GM18867 (cell line): ENCODE measurements at regions not wholly inside any gene's neighbourhood (a gene's known extent, or its start where the extent isn't known, plus 50 kb on each side); places are given as distances from the start of the nearest gene placed in this dataset.

Experiments used
- ATAC-seq: cut with Tn5 transposase; IDR thresholded peaks from one replicate; pipeline ENCODE4 v1.9.1; 2021; ENCODE audit warnings: mild to moderate bottlenecking, moderate library complexity; ENCODE audit not compliant: unreplicated experiment

DNA sequence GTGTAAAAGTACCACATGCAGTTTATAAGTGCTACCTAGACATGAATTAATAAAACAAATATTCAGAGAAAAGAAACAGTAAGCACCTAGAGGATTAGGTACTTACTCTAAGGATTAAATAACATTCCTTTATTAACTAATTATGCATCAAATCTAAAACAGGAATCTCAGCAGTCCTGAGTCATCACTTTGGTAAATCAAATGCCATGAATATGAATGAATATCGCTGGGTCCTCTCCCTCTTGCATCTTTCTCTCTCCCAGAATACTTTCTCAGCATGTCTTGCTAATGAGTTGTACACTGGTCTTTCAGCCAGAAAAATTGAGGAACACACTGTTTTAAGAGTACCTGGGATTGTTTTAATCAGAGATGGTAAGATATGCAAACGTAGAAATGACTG, 225.5 kb upstream of the NFE2L3 start:
- ATAC-seq: no peak

DNA sequence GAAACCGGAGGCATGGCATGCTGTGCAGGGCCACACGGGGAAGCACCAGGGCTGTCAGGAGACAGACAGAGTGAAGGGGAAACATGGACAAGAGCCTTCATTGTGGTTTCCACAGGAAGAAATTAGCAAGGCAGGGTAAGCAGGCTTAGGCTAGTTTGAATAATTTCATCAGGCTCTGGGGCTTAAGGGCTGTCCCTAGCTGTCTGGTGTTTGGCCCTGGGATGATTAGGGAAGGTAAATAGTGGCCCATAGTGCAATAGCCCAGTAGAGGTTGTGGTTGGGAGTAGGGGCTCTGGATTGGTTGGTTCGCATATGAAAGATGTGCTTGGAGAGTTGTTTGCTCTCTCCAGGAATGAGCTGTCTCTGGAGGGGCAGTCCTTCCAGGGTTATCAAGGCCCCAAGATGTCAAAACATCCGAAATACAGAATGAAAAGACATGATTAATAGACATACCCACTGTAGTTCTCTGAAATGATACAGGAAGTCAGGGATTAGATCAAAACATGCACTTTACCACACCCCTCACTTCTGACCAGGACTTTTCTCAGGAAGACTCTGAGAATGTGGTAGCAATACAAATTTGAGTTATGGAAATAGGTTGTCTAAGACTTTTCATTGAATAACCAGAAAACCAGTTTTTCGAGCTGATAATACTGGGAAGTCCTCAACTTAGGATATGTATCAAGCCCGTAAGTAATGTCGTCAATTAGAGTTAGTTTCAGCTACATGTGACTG, 224.9 kb upstream of the NFE2L3 start:
- ATAC-seq: no peak

DNA sequence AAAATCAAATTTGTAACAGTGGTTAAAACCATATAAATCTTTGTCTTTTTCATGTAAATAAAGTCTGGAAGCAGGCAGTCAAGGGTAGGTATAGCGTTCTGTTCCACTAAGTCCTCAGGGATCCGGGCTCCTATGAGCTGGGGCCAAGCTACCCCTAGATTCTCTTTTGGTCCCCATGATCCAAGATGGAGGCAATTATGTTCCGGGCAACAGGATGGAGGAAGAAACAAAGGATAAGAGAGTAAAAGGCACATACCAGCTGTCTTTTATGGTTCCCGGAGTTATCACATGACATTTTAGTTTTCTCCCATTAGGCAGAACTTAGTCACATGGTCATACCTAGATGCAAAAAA, 224.4 kb upstream of the NFE2L3 start:
- ATAC-seq: no peak

DNA sequence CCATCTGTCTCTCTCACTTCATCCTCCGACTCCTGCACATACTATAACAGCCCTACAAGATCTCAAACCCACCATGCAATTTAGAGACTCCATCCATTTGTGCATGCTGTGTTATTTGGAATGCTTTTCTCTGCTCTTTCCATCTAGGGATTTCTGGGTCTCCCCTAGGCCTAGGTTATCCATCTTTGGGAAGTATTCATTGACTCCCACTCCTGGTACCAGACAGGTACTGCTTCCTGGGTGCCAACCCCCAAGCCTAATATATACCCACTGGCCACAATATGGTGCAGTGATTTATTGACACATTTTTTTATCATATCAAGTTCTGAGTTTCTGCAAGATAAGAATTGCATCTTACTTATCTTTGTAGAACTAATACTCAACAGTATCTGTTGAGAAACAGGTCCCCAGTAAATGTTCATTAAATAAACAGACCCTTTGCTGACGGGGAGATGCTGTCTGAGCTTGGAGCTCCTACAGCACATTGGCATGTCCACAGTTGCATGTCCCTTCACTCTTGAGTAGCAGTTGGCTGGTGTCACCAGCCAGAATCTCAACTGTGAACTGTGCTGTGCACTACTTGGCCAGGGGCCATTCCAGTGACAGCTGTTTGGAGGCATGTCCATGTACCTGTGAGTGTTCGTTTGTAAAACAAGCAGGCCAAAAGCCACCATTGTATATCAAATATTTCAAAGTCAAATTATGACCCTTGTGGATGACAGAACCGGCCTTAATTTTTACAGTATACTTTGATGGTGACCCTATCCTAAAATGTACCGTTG, 223.3 kb upstream of the NFE2L3 start:
- no peak for ATAC-seq

DNA sequence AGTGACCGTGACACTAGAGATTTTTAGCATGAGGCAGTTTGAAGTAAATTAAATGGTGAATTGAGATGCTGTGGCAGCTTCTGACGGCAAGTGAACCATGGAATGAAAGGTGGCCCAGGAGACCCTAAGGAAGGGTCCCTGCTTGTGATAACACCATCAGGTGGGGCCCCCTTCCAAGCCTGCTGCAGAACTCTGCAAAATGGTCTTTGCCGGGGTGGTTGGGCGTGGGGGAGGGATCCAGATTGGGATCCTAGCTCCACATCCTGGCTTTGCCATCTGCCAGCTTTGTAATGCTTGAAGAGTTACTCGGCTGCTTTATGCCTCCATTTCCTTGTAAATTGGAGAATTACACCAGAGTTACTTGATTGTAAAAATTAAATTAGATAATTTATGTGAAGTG, 222.6 kb upstream of the NFE2L3 start:
- no peak for ATAC-seq

DNA sequence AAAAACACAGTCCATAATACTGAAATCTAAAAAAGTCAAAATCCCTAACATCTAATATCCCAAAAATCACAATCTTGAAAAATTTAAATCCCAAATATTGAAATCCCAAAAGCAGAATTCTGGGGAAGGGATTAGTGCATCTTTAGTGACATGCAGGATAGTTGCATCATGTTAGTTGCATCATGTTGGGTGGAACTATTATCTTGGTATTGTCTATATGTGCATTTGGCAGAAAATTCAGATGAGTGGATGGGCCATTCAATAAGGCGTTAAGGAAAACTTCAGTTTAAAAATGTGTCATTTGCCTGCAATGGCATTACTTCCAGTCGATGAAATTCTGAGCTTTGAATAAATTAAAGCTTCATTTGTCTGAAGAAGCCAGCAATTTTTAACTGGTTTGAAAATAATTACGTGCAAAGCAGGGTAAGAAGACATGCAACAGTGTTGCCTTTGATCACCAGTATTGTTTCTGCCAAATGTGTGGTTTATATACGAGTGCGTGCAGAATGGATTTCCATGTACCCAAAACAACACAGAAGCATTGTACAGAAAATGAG, 221.4 kb upstream of the NFE2L3 start:
- no peak for ATAC-seq

DNA sequence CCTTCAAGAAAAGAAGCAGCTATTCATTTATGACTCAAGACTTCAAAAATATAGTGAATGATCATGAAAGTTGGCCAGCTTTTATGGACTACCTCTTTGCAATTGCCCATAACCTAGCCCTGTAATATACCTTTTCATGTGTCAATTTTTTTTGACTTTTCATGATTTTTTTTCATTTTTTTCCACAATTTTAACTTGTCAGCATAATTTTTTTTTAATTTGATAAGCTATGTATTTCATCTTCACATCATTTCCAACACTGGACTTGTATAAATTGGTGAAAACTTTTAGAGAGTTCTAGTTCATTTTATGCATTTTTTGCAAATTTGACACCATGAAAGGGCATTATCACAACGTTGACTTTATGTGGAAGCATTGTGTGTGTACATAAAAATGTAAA, 220.8 kb upstream of the NFE2L3 start:
- no peak for ATAC-seq

DNA sequence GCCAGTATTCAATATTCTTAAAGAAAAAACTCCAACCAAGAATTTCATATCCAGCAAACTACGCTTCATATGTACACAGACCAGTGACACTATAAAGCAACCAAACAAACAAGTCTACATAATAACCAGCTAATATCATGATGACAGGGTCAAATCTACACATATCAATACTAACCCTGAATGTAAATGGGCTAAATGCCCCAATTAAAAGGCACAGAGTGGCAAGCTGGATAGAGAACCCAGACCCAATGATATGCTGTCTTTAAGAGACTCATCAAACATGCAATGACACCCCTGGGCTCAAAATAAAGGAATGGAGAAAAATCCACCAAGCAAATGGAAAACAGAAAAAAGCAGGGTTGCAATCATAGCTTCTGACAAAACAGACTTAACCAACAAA, 218.1 kb upstream of the NFE2L3 start:
- ATAC-seq: no peak

DNA sequence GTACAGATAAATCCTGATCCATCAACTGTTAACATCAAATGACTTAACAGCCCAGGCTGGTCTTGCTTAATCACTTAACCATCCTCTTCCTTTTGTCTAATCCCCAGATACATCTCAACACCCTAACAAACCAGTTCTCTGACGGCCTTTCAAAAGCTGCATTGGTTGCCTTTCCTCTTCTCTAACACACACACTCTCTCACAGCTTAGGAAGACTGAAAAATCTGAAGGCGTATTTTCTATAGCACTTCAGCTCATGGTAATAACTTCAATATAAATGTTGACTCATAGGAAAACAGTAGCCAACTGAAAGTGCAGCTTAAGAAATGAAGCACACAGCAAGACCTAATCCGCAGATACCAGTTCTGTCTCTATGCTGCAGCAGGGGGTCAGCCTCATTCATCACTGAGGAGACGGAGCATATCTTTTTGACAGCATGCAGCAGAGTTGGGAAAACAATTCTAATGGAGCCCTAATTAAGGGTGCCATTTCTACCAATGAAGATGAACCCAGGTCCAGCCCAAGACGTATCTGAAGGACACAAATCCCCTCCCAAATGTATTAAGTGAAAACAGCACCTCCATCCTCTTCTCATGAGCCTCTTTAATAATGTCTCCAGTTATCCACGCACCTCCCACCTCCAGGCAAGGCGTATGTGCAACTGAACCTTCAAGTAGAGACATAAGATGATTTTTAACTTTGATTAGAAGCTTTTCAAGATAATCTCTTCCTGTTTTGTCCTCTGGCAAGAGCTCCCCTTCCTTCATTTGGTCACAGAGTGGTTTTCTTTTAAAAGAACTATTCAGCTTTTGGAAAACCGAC, 211.7 kb upstream of the NFE2L3 start:
- peak; percentile 30 for ATAC-seq

DNA sequence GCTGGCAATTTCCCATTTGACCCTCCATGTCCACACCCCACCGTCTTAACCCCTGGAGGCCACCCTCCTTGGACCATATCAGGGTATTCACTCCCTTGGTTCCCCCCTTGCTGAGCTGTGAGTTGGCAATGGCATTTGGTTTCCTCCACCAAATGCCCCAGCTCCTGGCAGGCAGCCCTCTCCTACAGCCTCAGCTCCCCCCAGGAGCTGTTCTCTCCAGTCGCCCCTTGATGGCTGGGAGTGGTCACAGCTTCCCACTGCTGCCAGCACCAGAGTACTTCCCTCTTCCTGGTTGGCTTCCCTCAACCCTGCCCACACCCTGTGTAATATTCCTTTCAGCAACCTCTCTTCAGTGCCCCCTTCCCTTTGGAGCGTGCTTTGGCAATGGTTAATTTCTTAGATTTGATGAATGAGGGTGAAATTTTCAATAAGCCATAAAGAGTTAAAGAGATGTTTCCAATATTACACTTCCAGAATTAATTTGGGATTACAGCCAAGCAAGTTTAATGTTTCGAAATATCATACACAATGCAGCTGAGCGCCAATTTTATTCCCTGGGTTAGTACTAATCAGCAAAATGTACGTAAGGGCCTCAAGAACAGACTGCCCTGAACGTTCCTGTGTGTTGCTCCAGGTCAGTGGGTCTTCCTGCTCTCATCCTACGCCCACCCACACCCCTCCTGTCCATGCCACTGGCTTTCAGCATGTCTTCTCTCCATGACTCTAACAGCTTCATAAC, 207.1 kb upstream of the NFE2L3 start:
- no peak for ATAC-seq

DNA sequence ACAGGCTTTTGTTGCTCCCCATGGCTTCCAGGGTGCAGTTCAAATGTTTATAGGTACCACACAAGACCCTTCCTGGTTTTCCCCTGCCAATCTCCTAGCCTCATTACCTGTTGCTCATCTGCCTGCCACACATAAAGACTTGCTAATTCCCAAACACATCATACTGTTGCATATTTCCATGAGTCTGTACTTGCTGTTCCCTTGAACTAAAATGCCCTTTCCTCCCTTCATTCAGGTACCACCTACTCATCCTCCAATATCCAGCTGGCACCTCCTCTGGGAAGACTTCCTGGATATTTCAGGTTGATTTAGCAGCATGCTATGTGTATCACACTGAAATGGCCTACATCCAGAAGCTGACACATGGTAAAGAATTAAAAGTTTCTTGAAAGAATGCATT, 206.4 kb upstream of the NFE2L3 start:
- ATAC-seq: no peak

DNA sequence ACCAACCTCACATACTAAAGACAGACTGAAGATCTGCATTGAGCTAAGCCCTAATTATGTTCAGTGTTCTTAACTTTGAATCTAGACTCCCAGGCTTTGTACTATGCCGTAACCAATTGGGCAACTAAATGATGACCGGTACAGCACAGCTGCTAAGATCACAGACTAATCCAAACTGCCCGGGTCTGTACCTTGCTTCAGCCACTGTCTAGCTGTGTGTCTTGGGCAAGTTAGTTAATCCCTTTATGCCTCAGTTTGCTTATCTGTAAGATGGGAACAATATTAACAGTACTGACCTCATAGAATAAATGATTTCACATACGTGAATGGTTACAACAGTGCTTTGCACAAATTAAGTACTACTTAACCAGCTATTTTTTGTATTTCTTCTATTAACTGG, 205.8 kb upstream of the NFE2L3 start:
- no peak for ATAC-seq

DNA sequence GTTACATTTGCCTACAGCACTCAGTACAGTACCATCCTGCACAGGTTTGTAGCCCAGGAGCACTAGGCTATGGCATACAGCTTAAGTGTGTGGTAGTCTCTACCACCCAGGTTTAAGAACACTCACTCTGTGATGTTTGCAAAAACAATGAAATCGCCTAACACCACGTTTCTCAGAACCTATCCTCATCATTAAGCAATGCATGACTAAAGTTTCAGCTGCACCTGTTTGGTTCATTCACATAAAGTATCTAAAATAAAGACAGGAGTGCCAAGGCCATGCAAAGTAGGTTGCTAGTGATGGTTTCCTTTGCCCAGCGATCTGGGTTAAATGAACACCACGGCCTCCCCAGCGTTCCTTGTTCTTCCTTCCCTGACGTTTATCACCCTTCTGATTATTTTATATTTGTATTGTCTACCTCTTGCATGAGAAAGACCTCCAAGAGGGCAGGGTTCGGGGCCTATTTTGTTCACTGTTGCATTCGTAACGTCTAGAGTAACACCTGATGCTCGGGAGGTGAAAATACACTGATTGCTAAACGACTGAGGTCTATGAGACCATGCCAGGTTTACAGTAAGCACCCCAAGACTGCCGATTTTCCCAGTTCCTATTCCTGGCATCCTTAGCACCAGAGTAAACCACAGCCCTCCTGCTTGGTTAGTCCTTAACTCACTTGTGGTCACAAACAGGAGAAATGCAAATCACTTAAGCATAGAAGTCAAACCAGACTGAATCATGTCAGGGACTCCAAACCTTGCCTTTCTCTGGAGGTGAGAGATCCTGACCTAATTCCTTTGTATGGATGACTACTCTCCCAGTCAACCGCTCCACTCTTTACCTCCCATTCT, 204.1 kb upstream of the NFE2L3 start:
- ATAC-seq: peak; percentile 24

DNA sequence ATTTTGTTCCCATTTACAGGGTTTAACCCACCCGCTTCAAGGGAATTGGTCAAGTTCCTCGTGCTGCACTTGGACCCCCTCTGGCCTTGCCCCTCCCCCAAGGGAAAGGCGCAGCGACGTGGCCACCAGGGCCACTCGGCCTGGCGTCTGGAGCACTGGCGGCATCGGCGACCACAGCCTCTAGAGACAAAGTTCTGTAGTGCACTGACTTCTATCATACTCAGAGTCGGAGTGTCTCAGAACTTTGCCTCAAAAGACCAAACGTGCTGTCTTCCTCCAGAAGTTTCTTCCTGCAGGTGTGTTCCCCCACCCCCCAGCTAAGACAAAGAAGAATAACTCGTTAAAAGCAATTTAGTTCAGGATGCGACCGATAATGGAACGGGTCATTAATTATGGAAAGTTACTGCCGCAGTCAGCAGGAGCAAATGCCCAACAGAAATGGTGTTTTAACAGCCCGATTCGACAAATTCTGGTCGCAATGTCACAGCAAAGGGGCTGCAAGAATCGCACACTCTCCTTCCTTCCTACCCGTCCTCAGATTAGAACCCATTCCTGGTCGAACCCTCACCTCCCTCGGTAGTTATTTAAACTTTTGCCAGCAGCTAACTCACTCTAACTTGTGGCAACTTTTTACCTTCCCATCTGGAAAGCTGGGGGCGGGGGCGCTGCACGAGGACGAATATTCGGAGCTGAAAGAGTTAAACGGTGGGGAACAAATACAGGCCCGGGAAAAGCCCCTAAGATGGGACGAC, 202.1 kb upstream of the NFE2L3 start:
- ATAC-seq: peak; percentile 28

DNA sequence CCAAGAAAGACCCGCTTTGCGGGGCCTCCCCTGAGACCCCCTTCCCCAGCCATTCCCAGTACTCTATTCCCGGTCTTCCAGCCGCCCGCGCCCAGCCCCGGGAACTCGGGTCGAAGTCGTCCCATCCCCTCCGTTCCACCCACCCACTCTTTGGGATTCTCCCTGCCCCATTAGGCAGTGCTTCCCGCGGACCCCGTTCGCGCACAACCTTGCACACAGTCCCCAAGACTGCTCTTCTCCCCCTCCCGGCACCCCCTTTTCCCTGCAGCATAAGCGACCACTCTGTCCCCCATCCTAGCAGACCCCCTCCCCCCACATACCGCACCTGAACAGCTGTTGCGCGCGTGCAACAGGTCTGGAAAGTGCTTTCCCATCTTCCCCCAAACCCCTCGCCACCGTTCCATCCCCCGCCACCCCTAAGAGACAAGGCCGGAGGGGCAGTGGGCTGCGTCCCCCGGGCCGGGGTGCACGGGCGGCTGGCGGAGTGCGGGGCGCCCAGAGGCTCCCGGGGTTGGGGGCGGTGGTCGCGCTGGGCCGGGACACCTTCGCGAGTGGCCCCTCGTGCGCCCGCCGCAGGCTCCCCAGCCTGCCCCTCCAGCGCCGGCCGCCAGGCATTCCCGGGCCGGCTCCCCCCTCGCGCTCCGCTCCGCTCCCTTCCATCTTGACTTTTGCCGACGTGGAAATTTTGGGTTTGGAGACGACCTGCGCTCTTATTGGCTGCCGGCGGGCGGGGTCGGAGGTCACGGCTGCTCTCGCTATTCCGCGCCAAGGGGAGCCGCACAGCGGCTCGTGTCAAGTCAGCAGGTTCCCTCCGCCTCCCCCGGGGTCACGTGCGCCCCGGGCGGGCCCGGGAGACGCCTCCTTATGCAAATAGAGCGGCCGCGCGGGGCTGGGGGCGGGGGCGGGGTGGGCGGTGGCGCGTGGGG, 201.2 kb upstream of the NFE2L3 start:
- ATAC-seq: peak; percentile 82

DNA sequence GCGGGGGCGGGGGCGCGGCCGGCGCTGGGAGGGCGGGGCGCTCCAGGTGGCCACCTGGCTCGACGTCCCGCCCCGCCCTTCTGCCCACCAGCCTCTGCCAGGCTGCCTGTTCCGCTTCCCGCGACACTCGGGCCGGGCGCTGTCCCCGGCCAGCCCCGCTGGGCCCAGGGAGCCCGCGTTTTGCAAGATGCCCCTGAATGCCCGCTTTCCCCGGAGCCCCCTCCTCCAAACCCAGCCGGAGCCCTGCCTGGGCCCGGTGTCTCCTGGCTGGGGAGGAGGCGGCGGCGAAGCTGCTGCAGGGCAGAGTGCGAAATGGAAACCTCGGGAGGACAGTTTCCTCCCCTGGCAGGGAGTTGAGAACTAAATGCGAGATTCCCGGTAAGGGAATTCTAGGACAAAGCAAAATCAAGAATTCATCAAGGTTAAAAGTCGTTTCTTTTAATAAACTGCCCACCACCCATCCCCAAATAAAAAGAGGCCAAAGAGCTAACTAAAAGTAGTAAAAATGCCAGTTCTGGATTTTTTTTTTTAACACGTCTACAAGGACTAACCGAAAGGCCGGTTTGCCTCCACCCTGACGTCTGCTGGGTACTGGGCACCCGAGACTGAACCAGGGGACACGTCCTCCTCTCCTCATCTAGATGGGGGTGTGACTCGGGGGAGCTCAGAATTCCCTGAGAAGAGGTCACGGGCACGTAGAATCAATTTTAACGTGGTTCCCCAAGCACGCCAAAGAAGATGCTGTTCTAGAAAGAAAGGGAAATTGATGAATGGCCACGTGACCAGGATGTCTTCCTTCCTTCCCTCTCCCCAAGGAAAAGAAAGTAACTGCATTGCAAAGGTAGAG, 200.4 kb upstream of the NFE2L3 start:
- peak; percentile 59 for ATAC-seq
